K562 (cell line): ENCODE measurements at regions not wholly inside any gene's neighbourhood (a gene's known extent, or its start where the extent isn't known, plus 50 kb on each side); places are given as distances from the start of the nearest gene placed in this dataset.

Experiments used
- ATAC-seq: fragments of 200-7000 bp; cut with Tn5 transposase; 3 replicates; pipeline ENCODE4 v1.9.1; 2020; ENCODE audit warnings: moderate library complexity
- BruUV-seq: library from RNA; stranded (reverse); fragments of 400-500 nt; replicated peaks from 2 replicates; lab custom pipeline; 2021; lab: Mats Ljungman, UMichigan
- CTCF ChIA-PET: fragments of 300-600 bp; formaldehyde crosslinking; extraction: SDS; loops from one replicate; lab custom pipeline; 2021; ENCODE audit warnings: low intra/inter-chr PET ratio; lab: Yijun Ruan, JAX
- POLR2A ChIA-PET: fragments of 300-600, 350-650 bp; sonication (Branson Sonifier 250); formaldehyde crosslinking; extraction: SDS; loops from one replicate; lab custom pipeline; 2021; ENCODE audit warnings: antibody characterized with exemption, inconsistent platforms; lab: Yijun Ruan, JAX
- DNase-seq, 4 experiments: peaks; one replicate each; pipeline versions ENCODE4 v3.0.0 to v3.0.0-alpha.2; 2011 to 2018; ENCODE audit warnings: low spot score in 3 of 4, mixed read lengths in 3 of 4; ENCODE audit errors: extremely low read depth in 1 of 4
- FAIRE-seq: peaks from 2 replicates; lab custom pipeline; 2011; peaks lifted over from hg19 to GRCh38; lab: Jason Lieb, UNC
- H2AFZ ChIP-seq: 2 replicates; pipeline ENCODE4 v1.6.0; 2011; ENCODE audit warnings: low read depth, low read length, control low read depth, inconsistent platforms
- H3K27ac ChIP-seq: fragments of 200-600 bp; 3 replicates; pipeline ENCODE4 v1.8.0; 2011; ENCODE audit warnings: low read depth, mild to moderate bottlenecking, control low read depth, inconsistent platforms, low read length, moderate library complexity, mixed read lengths; ENCODE audit errors: extremely low read depth
- H3K27me3 ChIP-seq, 2 experiments: fragments of 300-600 bp in 1 of 2; 2 replicates in 1 of 2; 3 replicates in 1 of 2; pipeline versions ENCODE4 v1.6.0 to v1.8.0; 2011; ENCODE audit warnings: inconsistent platforms in 2 of 2, low read length in 2 of 2, mild to moderate bottlenecking in 1 of 2, mixed read lengths in 1 of 2, moderate library complexity in 1 of 2; ENCODE audit not compliant: control insufficient read depth in 2 of 2, insufficient read depth in 2 of 2
- H3K36me3 ChIP-seq: fragments of 300-600 bp; 3 replicates; pipeline ENCODE4 v1.8.0; 2011; ENCODE audit warnings: mild to moderate bottlenecking, low read length, inconsistent platforms; ENCODE audit not compliant: control insufficient read depth, insufficient read depth
- H3K4me1 ChIP-seq, 2 experiments: fragments of 200-600 bp in 1 of 2; replicated peaks in 1 of 2; 2 replicates in 1 of 2; 3 replicates in 1 of 2; pipeline versions ENCODE4 v1.5.1 to v1.8.0; 2011; ENCODE audit warnings: inconsistent platforms in 2 of 2, low read length in 2 of 2, mild to moderate bottlenecking in 1 of 2, mixed read lengths in 1 of 2, moderate library complexity in 1 of 2; ENCODE audit not compliant: control insufficient read depth in 2 of 2, insufficient read depth in 2 of 2
- H3K4me2 ChIP-seq: 2 replicates; pipeline ENCODE4 v1.6.1; 2011; ENCODE audit warnings: low read length, control low read depth, inconsistent platforms, mixed read lengths; ENCODE audit not compliant: insufficient read depth
- H3K4me3 ChIP-seq: fragments of 200-600 bp; sonication (generic), shearing (Covaris generic); 2 replicates; pipeline ENCODE4 v1.5.1; 2016; ENCODE audit warnings: control low read depth, inconsistent platforms
- H3K79me2 ChIP-seq: fragments of 200-600 bp; 3 replicates; pipeline ENCODE4 v1.8.0; 2011; ENCODE audit warnings: low read length, inconsistent platforms; ENCODE audit not compliant: control insufficient read depth, insufficient read depth
- H3K9ac ChIP-seq, 2 experiments: 2 replicates each; pipeline versions ENCODE4 v1.6.0 to v1.6.1; 2011; ENCODE audit warnings: low read depth in 2 of 2, low read length in 2 of 2, control low read depth in 1 of 2, inconsistent platforms in 1 of 2, mild to moderate bottlenecking in 1 of 2, mixed read lengths in 1 of 2; ENCODE audit not compliant: insufficient read depth in 1 of 2
- H3K9me1 ChIP-seq: one replicate; pipeline ENCODE4 v1.6.0; 2011; ENCODE audit warnings: inconsistent platforms, mild to moderate bottlenecking, low read length, moderate library complexity; ENCODE audit not compliant: control insufficient read depth, insufficient read depth
- H3K9me3 ChIP-seq: replicated peaks from 2 replicates; pipeline ENCODE4 v1.5.1; 2011; ENCODE audit warnings: low read depth, low read length, inconsistent platforms; ENCODE audit not compliant: control insufficient read depth, insufficient read depth
- H4K20me1 ChIP-seq: replicated peaks from 2 replicates; pipeline ENCODE4 v1.6.1; 2011; ENCODE audit warnings: low read length, inconsistent platforms, mixed read lengths; ENCODE audit not compliant: control insufficient read depth, insufficient read depth
- ELF4 ChIP-seq: fragments of 450-650 bp; formaldehyde crosslinking; IDR thresholded peaks from 2 replicates; pipeline ENCODE4 v1.4.0; 2022; ENCODE audit warnings: missing genetic modification characterization
- HDAC8 ChIP-seq: fragments of 450-650 bp; IDR thresholded peaks from 2 replicates; pipeline ENCODE4 v1.6.1; 2016; ENCODE audit warnings: mild to moderate bottlenecking, missing genetic modification characterization, moderate library complexity, missing compliant biosample characterization
- MXI1 ChIP-seq: IDR thresholded peaks from 2 replicates; pipeline ENCODE4 v1.6.1; 2011; ENCODE audit warnings: low read depth, mild to moderate bottlenecking, improper control_type of control experiment, low read length
- NCOA2 ChIP-seq, 2 experiments: fragments of 450-650 bp; IDR thresholded peaks; 2 replicates each; pipeline ENCODE4 v1.6.1; 2018; ENCODE audit warnings: mild to moderate bottlenecking in 2 of 2, moderate library complexity in 1 of 2; ENCODE audit not compliant: partially characterized antibody in 2 of 2
- ZKSCAN1 ChIP-seq: fragments of 150-350 bp; IDR thresholded peaks from 2 replicates; pipeline ENCODE4 v1.6.1; 2016; ENCODE audit warnings: low read depth, low read length
- ZNF347 ChIP-seq: fragments of 450-650 bp; formaldehyde crosslinking; IDR thresholded peaks from 2 replicates; pipeline ENCODE4 v1.4.0; 2020; ENCODE audit warnings: low read depth, mild to moderate bottlenecking, moderate library complexity
- ZNF431 ChIP-seq: sonication (generic); formaldehyde crosslinking; IDR thresholded peaks from 2 replicates; pipeline ENCODE4 v1.8.0; 2022; ENCODE audit warnings: mild to moderate bottlenecking, missing genetic modification reagents
- WGBS: fragments of 100-300 bp; shearing (Covaris generic); methylation state at CpG from one replicate; pipeline ENCODE4 v1.1.6; 2016; ENCODE audit warnings: low coverage, mixed read lengths; ENCODE audit not compliant: insufficient coverage; ENCODE audit errors: missing lambda C conversion rate; 5-methylcytosine and 5-hydroxymethylcytosine counted together
- in situ Hi-C: fragments of 300-500 bp; cut with MboI; formaldehyde crosslinking; loops from 4 replicates; pipeline ENCODE4 v1.15.0; 2018; ENCODE audit warnings: inconsistent platforms, mixed read lengths
- intact Hi-C: fragments of 100-400 bp; cut with micrococcal nuclease; formaldehyde crosslinking; loops from 2 replicates; pipeline ENCODE4 v1.14.2; 2022
- TF ChIP-seq, protein P1 (sequence below), 2 experiments: fragments of 150-350 bp in 1 of 2; IDR thresholded peaks; 2 replicates each; pipeline ENCODE4 v1.6.1; 2012 to 2016; ENCODE audit warnings: low read depth in 2 of 2, low read length in 2 of 2, mild to moderate bottlenecking in 1 of 2, moderate library complexity in 1 of 2
- TF ChIP-seq, protein P2 (sequence below): fragments of 450-650 bp; IDR thresholded peaks from 2 replicates; pipeline ENCODE4 v1.6.1; 2016; ENCODE audit warnings: mild to moderate bottlenecking
- TF ChIP-seq, protein P3 (sequence below): fragments of 200-800 bp; sonication (Bioruptor generic); IDR thresholded peaks from 2 replicates; pipeline ENCODE4 v1.6.1; 2017; ENCODE audit warnings: missing genetic modification characterization, missing compliant biosample characterization
- TF ChIP-seq, protein P4 (sequence below): sonication (generic); formaldehyde crosslinking; IDR thresholded peaks from 2 replicates; pipeline ENCODE4 v1.9.0; 2022; ENCODE audit warnings: mild to moderate bottlenecking, missing genetic modification reagents

DNA sequence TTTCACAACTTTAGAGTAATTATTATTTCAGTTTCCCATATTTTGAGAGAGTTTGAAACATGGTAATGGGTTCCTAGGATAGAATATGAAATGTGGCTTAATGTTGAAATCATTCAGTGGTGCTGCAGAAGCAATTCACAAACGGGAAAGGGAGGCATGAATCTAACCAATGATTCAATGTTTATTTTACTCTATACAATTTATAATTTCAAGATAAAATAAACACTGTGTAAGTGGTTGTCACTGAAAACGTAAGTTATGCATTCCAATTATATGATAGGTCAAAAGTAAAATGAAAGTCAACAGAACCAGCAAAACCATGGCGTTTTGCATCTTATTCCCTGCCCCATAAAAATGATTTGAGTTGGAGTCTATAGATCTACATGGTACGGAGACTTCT is 1207.1 kb upstream of the CDH18 start (continued):
- TF ChIP-seq, protein P1, sequence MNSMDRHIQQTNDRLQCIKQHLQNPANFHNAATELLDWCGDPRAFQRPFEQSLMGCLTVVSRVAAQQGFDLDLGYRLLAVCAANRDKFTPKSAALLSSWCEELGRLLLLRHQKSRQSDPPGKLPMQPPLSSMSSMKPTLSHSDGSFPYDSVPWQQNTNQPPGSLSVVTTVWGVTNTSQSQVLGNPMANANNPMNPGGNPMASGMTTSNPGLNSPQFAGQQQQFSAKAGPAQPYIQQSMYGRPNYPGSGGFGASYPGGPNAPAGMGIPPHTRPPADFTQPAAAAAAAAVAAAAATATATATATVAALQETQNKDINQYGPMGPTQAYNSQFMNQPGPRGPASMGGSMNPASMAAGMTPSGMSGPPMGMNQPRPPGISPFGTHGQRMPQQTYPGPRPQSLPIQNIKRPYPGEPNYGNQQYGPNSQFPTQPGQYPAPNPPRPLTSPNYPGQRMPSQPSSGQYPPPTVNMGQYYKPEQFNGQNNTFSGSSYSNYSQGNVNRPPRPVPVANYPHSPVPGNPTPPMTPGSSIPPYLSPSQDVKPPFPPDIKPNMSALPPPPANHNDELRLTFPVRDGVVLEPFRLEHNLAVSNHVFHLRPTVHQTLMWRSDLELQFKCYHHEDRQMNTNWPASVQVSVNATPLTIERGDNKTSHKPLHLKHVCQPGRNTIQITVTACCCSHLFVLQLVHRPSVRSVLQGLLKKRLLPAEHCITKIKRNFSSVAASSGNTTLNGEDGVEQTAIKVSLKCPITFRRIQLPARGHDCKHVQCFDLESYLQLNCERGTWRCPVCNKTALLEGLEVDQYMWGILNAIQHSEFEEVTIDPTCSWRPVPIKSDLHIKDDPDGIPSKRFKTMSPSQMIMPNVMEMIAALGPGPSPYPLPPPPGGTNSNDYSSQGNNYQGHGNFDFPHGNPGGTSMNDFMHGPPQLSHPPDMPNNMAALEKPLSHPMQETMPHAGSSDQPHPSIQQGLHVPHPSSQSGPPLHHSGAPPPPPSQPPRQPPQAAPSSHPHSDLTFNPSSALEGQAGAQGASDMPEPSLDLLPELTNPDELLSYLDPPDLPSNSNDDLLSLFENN (IDR thresholded peaks at IDR 0.05; ENCODE audit: low read depth in 2 of 2, low read length in 2 of 2), result no peak

DNA sequence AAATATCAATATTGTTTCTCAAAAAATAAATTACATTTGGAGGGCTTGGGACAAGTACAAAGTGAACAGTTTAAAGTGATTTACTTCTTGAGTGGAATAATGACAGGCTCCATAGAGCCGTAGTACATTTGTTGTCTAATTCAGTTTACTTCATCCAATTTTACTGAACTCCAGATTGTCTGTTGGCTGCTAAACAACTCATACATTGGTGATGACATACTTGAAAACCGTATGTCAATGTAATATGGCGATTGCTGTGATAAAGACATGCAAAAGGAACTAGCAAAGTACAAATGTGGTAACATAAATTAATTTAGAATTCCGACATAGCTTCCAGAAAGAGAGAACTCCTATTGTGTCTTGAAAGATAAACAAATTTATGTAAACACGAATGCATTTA is 1197.5 kb upstream of the CDH18 start:
- ATAC-seq, result no peak
- Histone ChIP-seq H3K36me3 (no peaks in the 10 kb centered on the region), H3K4me3 (no peak overlapping the region), H3K27me3 (no peaks in the 10 kb centered on the region), H3K79me2 (no peaks in the 10 kb centered on the region), H3K9me3 (no peaks in the 10 kb centered on the region), H2AFZ (no peak overlapping the region), H3K27ac (no peak overlapping the region), H3K4me1 (no peaks in the 10 kb centered on the region), H4K20me1 (no peaks in the 10 kb centered on the region), H3K9ac (no peak overlapping the region), H3K4me2 (no peak overlapping the region), H3K9me1 (no peaks in the 10 kb centered on the region)
- in situ Hi-C loops (no loop called here), intact Hi-C loops (no loop called here)
- ChIA-PET CTCF (no interaction called here), POLR2A (no interaction called here)
- no peak for FAIRE-seq
- DNase-seq, result no peak
- TF ChIP-seq MXI1 (no peak), NCOA2 (IDR thresholded peaks at IDR 0.05; ENCODE audit: partially characterized antibody in 2 of 2) (no peak), ZNF431 (CRISPR knock-in tag) (no peak), HDAC8 (tag) (no peak), ELF4 (CRISPR knock-in tag) (no peak), ZNF347 (no peak), ZKSCAN1 (no peak)
- TF ChIP-seq, protein P2, sequence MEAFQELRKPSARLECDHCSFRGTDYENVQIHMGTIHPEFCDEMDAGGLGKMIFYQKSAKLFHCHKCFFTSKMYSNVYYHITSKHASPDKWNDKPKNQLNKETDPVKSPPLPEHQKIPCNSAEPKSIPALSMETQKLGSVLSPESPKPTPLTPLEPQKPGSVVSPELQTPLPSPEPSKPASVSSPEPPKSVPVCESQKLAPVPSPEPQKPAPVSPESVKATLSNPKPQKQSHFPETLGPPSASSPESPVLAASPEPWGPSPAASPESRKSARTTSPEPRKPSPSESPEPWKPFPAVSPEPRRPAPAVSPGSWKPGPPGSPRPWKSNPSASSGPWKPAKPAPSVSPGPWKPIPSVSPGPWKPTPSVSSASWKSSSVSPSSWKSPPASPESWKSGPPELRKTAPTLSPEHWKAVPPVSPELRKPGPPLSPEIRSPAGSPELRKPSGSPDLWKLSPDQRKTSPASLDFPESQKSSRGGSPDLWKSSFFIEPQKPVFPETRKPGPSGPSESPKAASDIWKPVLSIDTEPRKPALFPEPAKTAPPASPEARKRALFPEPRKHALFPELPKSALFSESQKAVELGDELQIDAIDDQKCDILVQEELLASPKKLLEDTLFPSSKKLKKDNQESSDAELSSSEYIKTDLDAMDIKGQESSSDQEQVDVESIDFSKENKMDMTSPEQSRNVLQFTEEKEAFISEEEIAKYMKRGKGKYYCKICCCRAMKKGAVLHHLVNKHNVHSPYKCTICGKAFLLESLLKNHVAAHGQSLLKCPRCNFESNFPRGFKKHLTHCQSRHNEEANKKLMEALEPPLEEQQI, result no peak
- TF ChIP-seq, protein P3, sequence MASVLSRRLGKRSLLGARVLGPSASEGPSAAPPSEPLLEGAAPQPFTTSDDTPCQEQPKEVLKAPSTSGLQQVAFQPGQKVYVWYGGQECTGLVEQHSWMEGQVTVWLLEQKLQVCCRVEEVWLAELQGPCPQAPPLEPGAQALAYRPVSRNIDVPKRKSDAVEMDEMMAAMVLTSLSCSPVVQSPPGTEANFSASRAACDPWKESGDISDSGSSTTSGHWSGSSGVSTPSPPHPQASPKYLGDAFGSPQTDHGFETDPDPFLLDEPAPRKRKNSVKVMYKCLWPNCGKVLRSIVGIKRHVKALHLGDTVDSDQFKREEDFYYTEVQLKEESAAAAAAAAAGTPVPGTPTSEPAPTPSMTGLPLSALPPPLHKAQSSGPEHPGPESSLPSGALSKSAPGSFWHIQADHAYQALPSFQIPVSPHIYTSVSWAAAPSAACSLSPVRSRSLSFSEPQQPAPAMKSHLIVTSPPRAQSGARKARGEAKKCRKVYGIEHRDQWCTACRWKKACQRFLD, result no peak
- TF ChIP-seq, protein P4, sequence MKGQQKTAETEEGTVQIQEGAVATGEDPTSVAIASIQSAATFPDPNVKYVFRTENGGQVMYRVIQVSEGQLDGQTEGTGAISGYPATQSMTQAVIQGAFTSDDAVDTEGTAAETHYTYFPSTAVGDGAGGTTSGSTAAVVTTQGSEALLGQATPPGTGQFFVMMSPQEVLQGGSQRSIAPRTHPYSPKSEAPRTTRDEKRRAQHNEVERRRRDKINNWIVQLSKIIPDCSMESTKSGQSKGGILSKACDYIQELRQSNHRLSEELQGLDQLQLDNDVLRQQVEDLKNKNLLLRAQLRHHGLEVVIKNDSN, result no peak
- WGBS, result 3% methylated on average over 5 of the region's 5 CpGs
- BruUV-seq, result no TSS peak
